Spinal cord (tissue), 9 donors: ENCODE measurements at regions not wholly inside any gene's neighbourhood (a gene's known extent, or its start where the extent isn't known, plus 50 kb on each side); places are given as distances from the start of the nearest gene placed in this dataset.

Experiments
- DNase-seq, 6 donors: peaks; one replicate each; pipeline versions ENCODE4 v3.0.0 to v3.0.0-alpha.2; 2013 to 2015; ENCODE audit warnings: low spot score in 6 of 6, low read depth in 4 of 6
- H3K27ac ChIP-seq: one replicate; pipeline ENCODE4 v1.5.1; 2013; ENCODE audit warnings: low read depth, low read length, control low read depth
- H3K27me3 ChIP-seq: one replicate; pipeline ENCODE4 v1.6.1; 2013; ENCODE audit warnings: low read length; ENCODE audit not compliant: control insufficient read depth, insufficient read depth
- H3K36me3 ChIP-seq: one replicate; pipeline ENCODE4 v1.6.1; 2013; ENCODE audit warnings: low read length; ENCODE audit not compliant: control insufficient read depth, insufficient read depth
- H3K4me1 ChIP-seq: one replicate; pipeline ENCODE4 v1.6.1; 2013; ENCODE audit warnings: low read length; ENCODE audit not compliant: control insufficient read depth, insufficient read depth
- H3K4me3 ChIP-seq: one replicate; pipeline ENCODE4 v1.5.1; 2013; ENCODE audit warnings: low read depth, low read length, control low read depth
- H3K9me3 ChIP-seq: one replicate; pipeline ENCODE4 v1.6.1; 2013; ENCODE audit warnings: low read length; ENCODE audit not compliant: control insufficient read depth, insufficient read depth
- WGBS: methylation state at CpG from one replicate; pipeline ENCODE4 v1.1.5; 2013; ENCODE audit warnings: missing lambda C conversion rate; ENCODE audit not compliant: insufficient coverage; 5-methylcytosine and 5-hydroxymethylcytosine counted together
- donor health status: healthy.

GRCh38 chr3:174336784-174337183 lies 522.4 kb upstream of the NAALADL2 start:
- no peak overlapping the region for H3K4me3 ChIP-seq
- no peak overlapping the region for H3K27ac ChIP-seq
- WGBS: 88% methylated on average over 2 of the region's 4 CpGs

DNA sequence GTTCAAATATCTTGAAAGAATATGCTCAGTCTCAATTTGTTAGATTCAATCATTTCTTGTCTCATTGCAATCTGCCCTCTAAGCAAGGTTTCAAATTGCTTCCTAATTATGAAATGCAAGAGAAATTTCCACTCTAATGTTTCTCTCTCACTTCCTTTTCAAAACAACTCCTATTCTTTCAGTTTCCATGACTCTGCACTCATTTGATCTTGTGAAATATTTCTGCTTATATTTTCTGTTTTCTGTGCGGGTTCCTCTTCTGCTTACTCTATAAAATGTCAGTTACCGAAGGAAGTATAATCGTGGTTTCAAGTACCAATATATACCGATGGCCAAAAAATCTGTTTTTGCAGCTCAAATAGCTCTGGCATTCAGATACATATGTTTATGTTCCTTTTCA lies 521.9 kb upstream of the NAALADL2 start:
- H3K9me3 ChIP-seq: no peaks in the 10 kb centered on the region
- H3K27me3 ChIP-seq: no peaks in the 10 kb centered on the region
- no peaks in the 10 kb centered on the region for H3K4me1 ChIP-seq
- H3K27ac ChIP-seq: no peak overlapping the region
- DNase-seq: no peak
- H3K36me3 ChIP-seq: no peaks in the 10 kb centered on the region
- WGBS: 60% methylated on average over 1 of the region's 4 CpGs
- no peak overlapping the region for H3K4me3 ChIP-seq

More at GRCh38 chr3:174336784-174337183, 522.4 kb upstream of the NAALADL2 start:
- no peaks in the 10 kb centered on the region for H3K36me3 ChIP-seq
- H3K4me1 ChIP-seq: no peaks in the 10 kb centered on the region
- DNase-seq: no peak
- no peaks in the 10 kb centered on the region for H3K9me3 ChIP-seq
- H3K27me3 ChIP-seq: no peaks in the 10 kb centered on the region

- no peaks in the 10 kb centered on the region for H3K9me3 ChIP-seq
- no peaks in the 10 kb centered on the region for H3K27me3 ChIP-seq
- no peaks in the 10 kb centered on the region for H3K4me1 ChIP-seq
Measured at GRCh38 chr3:174340624-174341587, 518.2 kb upstream of the NAALADL2 start.

GRCh38 chr3:174342171-174342570 lies 517.0 kb upstream of the NAALADL2 start:
- 95% methylated on average over 2 of the region's 2 CpGs for WGBS
- H3K4me1 ChIP-seq: no peaks in the 10 kb centered on the region
- no peaks in the 10 kb centered on the region for H3K9me3 ChIP-seq
- no peaks in the 10 kb centered on the region for H3K27me3 ChIP-seq
- H3K4me3 ChIP-seq: no peak overlapping the region
- no peak overlapping the region for H3K27ac ChIP-seq
- DNase-seq: no peak
- H3K36me3 ChIP-seq: no peaks in the 10 kb centered on the region

More at GRCh38 chr3:174340624-174341587, 518.2 kb upstream of the NAALADL2 start:
- no CpG with 5 or more reads among the region's 3 CpGs for WGBS
- Histone ChIP-seq H3K36me3 (no peaks in the 10 kb centered on the region), H3K27ac (no peak overlapping the region), H3K4me3 (no peak overlapping the region)
- DNase-seq: peak in 1 of 6 donors; percentile 61

DNA sequence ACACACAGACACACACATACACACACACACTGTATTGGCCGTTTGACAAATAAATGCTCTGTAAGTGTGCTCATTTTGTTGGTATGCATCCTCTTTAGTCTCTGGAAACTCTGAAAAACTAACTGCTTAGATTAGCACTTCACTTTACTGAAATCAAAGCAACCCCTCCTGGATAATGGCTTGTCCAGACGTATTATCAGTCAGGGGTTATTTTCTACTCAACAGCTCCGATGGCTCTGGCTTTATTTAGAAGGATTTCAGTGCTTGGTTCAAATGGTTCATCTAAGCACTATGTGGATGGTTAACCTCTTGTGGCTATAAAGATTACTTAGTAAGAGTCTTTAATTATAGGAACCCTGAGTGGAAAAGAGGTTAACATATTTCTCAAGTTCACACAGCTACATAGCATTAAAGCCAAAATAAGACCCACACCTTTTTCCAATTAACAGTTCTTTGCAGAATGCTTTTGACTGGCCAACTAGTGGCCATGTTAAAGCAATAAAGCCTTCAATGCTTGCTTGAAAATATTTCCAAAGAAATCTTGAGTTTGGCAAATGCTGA lies 516.1 kb upstream of the NAALADL2 start:
- Histone ChIP-seq H3K27me3 (no peaks in the 10 kb centered on the region), H3K4me1 (no peaks in the 10 kb centered on the region), H3K36me3 (no peaks in the 10 kb centered on the region), H3K27ac (no peak overlapping the region), H3K9me3 (no peaks in the 10 kb centered on the region), H3K4me3 (no peak overlapping the region)
- WGBS: 60% methylated on average over 2 of the region's 3 CpGs
- peak in 1 of 6 donors; percentile 50 for DNase-seq

DNA sequence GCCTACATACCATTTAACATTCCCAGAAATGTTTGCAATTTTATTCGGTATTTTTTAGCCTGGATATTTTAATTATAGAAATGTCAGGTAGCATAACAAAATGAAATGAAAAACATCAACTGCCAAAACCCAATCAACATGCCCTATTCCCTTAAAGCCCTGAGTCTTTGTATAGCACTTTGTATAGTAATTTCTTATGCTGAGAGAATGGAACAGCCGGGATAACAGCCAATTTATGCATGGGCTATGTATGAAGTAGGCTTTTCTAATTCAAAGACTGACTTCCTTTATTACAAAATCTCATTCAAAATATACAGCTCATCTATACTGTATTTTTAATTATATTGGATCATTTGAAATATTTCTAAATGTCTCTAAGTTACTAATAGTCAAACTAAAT lies 513.0 kb upstream of the NAALADL2 start:
- peak overlapping the region; percentile 22 for H3K27ac ChIP-seq
- no peaks in the 10 kb centered on the region for H3K9me3 ChIP-seq
- H3K4me3 ChIP-seq: no peak overlapping the region
- H3K27me3 ChIP-seq: no peaks in the 10 kb centered on the region
- peak in 1 of 6 donors; percentile 11 for DNase-seq
- H3K36me3 ChIP-seq: no peaks in the 10 kb centered on the region
- no CpG with 5 or more reads among the region's 2 CpGs for WGBS
- no peaks in the 10 kb centered on the region for H3K4me1 ChIP-seq

DNA sequence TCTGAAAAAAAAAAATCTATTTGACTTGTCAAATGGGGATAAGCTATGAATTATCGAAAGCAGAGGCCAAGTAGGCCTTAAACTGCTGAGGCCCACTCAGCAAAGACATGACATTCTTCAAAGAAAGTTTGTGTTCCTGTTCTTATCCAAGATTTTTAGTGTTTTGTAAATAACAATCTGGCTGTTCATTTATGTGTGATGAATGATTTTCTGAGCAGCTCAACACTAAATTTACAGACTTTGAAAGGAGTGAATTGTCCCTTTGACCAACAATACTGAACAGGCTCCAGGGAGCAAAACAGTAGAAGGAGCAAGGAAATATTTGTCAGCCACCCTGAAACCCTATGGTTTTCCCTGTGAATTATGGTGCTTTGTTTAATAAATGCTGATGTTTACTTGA lies 512.6 kb upstream of the NAALADL2 start:
- DNase-seq: no peak
- WGBS: no CpG with 5 or more reads among the region's 1 CpG
- peak overlapping the region; percentile 16 for H3K27ac ChIP-seq
- H3K27me3 ChIP-seq: no peaks in the 10 kb centered on the region
- H3K4me3 ChIP-seq: no peak overlapping the region
- H3K36me3 ChIP-seq: no peaks in the 10 kb centered on the region
- no peaks in the 10 kb centered on the region for H3K9me3 ChIP-seq
- no peaks in the 10 kb centered on the region for H3K4me1 ChIP-seq

DNA sequence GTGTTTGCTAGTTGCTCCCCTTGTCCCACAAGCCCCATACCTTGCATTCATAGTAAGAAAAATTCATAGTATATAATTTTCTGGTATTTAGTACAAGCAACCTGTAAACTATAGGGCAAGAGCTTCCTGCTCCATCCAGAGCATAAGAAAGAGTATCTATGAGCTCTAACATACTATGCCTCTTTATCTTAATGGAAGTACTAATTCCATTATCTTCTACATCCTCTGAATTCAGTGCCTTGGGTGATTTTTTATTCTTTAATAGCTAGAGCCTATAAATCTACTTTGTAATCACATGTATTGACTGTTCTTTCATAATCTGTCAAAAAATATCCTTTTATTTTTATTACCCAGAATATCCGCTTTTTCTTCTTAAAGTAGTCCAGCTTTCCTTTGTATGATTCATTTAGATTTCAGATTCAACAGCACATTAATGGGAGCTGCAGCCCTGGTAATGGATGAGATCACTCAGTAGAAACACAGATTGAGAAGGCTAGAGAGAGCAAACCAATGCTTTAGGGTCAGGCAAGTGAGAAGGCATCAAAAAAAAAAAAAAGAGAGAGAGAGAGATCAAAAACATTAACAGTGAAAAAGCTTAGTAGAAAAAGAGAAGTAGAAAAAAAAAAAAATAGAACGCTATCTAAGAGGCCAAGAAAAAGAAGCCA lies 511.5 kb upstream of the NAALADL2 start:
- WGBS: 100% methylated on average over 1 of the region's 2 CpGs
- no peak for DNase-seq
- H3K27ac ChIP-seq: no peak overlapping the region
- H3K9me3 ChIP-seq: no peaks in the 10 kb centered on the region
- no peaks in the 10 kb centered on the region for H3K36me3 ChIP-seq
- H3K4me3 ChIP-seq: no peak overlapping the region
- no peaks in the 10 kb centered on the region for H3K27me3 ChIP-seq
- H3K4me1 ChIP-seq: no peaks in the 10 kb centered on the region

DNA sequence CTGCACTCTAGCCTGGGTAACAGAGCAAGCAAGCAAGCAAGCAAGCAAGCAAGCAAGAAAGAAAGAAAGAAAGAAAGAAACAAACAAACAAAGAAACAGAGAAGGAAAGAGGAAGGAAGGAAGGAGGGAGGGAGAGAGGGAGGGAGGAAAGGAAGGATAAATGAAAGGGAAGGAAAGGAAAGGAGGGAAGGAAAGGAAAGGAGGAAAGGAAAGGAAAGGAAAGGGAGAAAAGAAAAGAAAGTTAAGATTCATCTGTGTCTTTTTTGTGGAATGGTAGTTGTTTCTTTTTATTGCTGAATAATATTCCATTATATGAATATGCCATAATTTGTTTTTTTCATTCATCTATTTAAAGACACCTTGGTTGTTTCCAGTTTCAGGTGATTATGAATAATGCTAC lies 506.9 kb upstream of the NAALADL2 start:
- Histone ChIP-seq H3K4me1 (no peaks in the 10 kb centered on the region), H3K4me3 (no peak overlapping the region), H3K9me3 (no peaks in the 10 kb centered on the region), H3K27me3 (no peaks in the 10 kb centered on the region), H3K36me3 (no peaks in the 10 kb centered on the region), H3K27ac (no peak overlapping the region)
- DNase-seq: no peak
